Left ventricle myocardium inferior (tissue), 1 donor: ENCODE measurements at regions not wholly inside any gene's neighbourhood (a gene's known extent, or its start where the extent isn't known, plus 50 kb on each side); places are given as distances from the start of the nearest gene placed in this dataset.
A peak's percentile ranks its signal among the peaks of the same experiment; 100 is the strongest.

Experiments
- DNase-seq: peaks from one replicate; pipeline ENCODE4 v3.0.0-alpha.2; 2020
- H3K27ac ChIP-seq: fragments of 200-600 bp; replicated peaks from 2 replicates; pipeline ENCODE4 v1.8.0; 2021
- H3K27me3 ChIP-seq: fragments of 200-600 bp; 2 replicates; pipeline ENCODE4 v1.8.0; 2021; ENCODE audit warnings: low read depth
- H3K36me3 ChIP-seq: fragments of 200-600 bp; 2 replicates; pipeline ENCODE4 v1.8.0; 2021
- H3K4me1 ChIP-seq: fragments of 200-600 bp; 2 replicates; pipeline ENCODE4 v1.8.0; 2021
- H3K4me3 ChIP-seq: fragments of 200-600 bp; 2 replicates; pipeline ENCODE4 v1.8.0; 2021; ENCODE audit warnings: mild to moderate bottlenecking, moderate library complexity
- H3K9me3 ChIP-seq: fragments of 200-600 bp; replicated peaks from 2 replicates; pipeline ENCODE4 v1.8.0; 2021
- intact Hi-C: fragments of 100-400 bp; cut with micrococcal nuclease; formaldehyde crosslinking; loops from one replicate; pipeline ENCODE4 v1.11.0; 2022
- TF ChIP-seq, protein P1 (sequence below): fragments of 200-600 bp; IDR thresholded peaks from 2 replicates; pipeline ENCODE4 v1.8.0; 2021; ENCODE audit warnings: antibody characterized with exemption, mild to moderate bottlenecking, borderline replicate concordance
- donor health status: DM: no; HTN: yes; CAD: no; lungs with severe emphysema.

DNA sequence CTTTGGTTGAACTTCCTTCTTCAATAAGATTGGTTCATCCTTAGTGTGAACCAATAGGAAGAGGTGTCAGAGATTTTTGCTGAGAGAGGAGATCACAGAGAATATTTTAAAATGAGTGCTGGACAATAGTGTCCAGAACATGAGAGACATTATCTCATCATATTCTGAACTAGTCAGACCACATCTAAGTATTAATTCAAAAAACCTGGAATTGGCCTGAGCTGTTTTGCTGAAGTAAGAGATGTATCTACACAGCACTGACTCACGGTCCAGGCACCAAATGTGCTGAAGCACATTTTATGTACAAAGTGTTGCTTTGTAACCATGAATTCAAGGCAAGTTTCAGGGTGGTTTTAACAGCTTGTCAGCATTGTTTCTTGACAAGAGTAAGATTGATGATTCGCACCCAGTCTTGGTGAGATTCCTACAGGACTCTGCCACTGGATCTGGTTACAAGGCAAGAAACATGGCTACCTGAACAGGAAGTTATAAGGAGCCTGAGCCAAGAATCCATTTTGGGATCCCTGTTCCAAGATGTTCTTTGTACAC, 178.2 kb upstream of the HEY2 start:
- DNase-seq = no peak
- intact Hi-C loops = no loop called here

DNA sequence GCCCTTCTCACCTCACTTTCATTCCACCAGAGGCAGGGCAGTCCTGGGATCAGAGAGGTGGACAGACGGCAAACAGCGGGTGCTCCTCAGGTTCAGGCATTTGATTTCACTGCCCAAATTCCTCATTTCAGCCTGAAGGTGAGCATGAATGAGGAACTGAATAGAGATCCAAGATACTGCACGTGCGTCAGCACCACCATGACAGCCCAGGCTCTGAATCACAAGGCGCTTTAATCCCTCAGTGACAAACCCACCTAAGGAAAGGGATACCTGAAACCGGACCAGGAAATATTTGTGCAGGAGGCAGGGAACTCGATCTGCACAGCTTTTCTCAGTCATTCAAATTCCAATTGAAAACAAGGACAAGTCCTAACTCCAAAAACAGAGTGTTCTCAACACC, 174.8 kb upstream of the HEY2 start:
- intact Hi-C loops = no loop called here
- H3K27ac ChIP-seq = no peak overlapping the region

More for the DNA sequence above, 178.2 kb upstream of the HEY2 start:
- peaks cover 4% of the 10 kb centered on the region for H3K4me1 ChIP-seq
- no peaks in the 10 kb centered on the region for H3K9me3 ChIP-seq
- no peaks in the 10 kb centered on the region for H3K36me3 ChIP-seq
- no peaks in the 10 kb centered on the region for H3K27me3 ChIP-seq
- H3K4me3 ChIP-seq = no peak overlapping the region
- TF ChIP-seq, protein P1, sequence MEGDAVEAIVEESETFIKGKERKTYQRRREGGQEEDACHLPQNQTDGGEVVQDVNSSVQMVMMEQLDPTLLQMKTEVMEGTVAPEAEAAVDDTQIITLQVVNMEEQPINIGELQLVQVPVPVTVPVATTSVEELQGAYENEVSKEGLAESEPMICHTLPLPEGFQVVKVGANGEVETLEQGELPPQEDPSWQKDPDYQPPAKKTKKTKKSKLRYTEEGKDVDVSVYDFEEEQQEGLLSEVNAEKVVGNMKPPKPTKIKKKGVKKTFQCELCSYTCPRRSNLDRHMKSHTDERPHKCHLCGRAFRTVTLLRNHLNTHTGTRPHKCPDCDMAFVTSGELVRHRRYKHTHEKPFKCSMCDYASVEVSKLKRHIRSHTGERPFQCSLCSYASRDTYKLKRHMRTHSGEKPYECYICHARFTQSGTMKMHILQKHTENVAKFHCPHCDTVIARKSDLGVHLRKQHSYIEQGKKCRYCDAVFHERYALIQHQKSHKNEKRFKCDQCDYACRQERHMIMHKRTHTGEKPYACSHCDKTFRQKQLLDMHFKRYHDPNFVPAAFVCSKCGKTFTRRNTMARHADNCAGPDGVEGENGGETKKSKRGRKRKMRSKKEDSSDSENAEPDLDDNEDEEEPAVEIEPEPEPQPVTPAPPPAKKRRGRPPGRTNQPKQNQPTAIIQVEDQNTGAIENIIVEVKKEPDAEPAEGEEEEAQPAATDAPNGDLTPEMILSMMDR = no peak
- no peak overlapping the region for H3K27ac ChIP-seq

DNA sequence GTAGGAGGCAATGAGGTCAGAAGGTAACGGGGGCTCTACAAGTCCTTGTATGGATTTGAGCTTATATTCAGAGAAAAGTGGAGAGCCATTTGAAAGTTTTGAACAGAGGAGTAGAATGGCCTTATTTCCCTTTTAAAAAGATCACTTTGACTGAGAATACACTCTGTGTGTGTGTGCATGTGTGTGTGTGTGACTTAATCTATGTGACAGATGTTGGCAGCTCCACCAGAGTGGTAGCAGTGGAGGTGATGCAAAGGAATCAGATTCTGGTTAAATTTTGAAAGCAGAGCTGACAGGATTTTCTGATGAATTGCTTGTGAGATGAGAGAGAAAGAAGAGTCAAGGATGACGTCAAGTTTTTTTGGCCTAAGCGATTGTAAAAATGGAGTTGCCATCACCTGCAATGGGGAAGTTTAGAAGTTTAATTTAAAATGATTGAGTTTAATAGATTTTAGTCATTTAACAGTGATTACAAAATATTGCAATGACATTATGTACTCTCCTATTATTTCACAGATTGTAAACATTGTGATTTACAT, 172.2 kb upstream of the HEY2 start:
- Histone ChIP-seq H3K27ac (no peak overlapping the region), H3K4me1 (peaks cover 13% of the 10 kb centered on the region), H3K27me3 (no peaks in the 10 kb centered on the region), H3K36me3 (no peaks in the 10 kb centered on the region), H3K9me3 (no peaks in the 10 kb centered on the region), H3K4me3 (no peak overlapping the region)
- intact Hi-C loops = no loop called here
- TF ChIP-seq, protein P1 = no peak
- no peak for DNase-seq

More for the DNA sequence above, 174.8 kb upstream of the HEY2 start:
- H3K27me3 ChIP-seq = no peaks in the 10 kb centered on the region
- no peak overlapping the region for H3K4me3 ChIP-seq
- H3K36me3 ChIP-seq = no peaks in the 10 kb centered on the region
- no peak for DNase-seq
- TF ChIP-seq, protein P1 = no peak
- H3K4me1 ChIP-seq = peaks cover 16% of the 10 kb centered on the region
- H3K9me3 ChIP-seq = no peaks in the 10 kb centered on the region

DNA sequence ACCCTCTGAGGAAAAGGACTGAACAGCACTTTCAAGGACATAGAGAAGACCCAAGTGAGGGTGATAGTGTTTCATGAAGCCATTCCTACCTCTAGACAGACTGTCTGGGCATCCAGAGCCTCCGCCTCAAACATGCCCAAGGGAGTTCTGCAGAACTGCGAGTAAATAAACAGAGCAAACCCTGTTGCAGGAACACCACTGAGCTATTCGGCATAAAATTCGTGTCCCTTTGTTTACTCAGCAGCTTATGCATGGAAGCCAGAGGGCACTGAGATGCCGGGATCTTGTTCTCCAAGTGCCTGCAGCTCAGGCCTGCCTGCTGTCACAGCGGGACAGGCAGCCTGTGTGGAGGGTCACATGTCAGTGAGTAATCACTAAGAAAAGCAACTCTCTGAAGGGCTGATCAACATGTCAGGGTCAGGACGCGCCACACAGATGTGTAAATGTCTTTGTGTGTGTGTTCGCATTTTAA, 164.9 kb upstream of the HEY2 start:
- peak overlapping the region; percentile 32 for H3K4me3 ChIP-seq
- H3K27ac ChIP-seq = peak overlapping the region; percentile 82
- peaks cover 32% of the 10 kb centered on the region for H3K4me1 ChIP-seq
- intact Hi-C loops = no loop called here
- DNase-seq = peak; percentile 49
- H3K27me3 ChIP-seq = no peaks in the 10 kb centered on the region
- TF ChIP-seq, protein P1 = peak; percentile 40
- no peaks in the 10 kb centered on the region for H3K36me3 ChIP-seq
- H3K9me3 ChIP-seq = no peaks in the 10 kb centered on the region

DNA sequence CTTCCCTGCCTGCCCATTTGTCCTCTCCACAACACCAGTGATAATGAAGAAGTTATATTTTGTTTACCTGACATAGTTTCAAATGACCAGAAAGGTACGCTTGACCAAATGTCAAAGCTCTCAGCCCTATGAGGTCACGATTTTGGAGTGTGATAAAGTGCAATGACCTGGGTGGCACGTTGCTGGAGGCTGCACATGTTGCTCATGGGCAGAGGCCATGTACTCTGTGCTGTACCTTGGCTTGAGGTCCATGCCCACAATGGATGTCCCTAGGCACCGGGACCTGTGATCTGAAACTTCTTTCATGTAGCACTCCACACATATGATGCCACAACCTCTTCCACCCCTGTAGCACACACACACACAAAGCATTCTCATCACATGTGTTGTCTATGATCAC, 164.0 kb upstream of the HEY2 start:
- Histone ChIP-seq H3K9me3 (no peaks in the 10 kb centered on the region), H3K27ac (no peak overlapping the region), H3K27me3 (no peaks in the 10 kb centered on the region), H3K36me3 (no peaks in the 10 kb centered on the region), H3K4me3 (no peak overlapping the region), H3K4me1 (peaks cover 32% of the 10 kb centered on the region)
- DNase-seq = no peak
- TF ChIP-seq, protein P1 = no peak
- intact Hi-C loops = no loop called here
